ENCODE measurements at regions not wholly inside any gene's neighbourhood (a gene's known extent, or its start where the extent isn't known, plus 50 kb on each side); places are given as distances from the start of the nearest gene placed in this dataset.
"Not testable (repeated sequence)": the region's sequence is repeated elsewhere in the genome, so short reads cannot be mapped to it uniquely, and the experiment has no call there.

DNA sequence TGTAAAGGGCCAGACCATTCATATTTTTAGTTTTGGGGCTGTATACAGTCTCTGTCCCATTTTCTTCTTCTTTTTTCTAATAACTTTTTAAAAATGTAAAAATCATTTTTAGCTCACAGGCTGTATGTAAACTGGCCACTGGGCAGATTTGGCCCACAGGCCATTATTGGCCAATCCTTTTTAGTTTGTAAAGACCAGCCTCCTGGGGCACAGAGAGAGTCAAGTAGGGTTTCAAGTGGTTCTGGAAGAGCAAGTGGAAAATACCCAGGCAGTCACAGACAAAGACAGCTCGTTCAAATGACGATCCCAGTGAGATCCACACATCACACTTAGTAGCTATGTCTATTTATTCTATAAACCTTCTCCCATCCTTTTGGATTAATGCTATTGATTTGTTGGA, 150.2 kb upstream of the ARHGAP20 start:
- ATAC-seq (no peak), DNase-seq (ENCODE audit: low spot score in 2 of 2) (no peak)
- H3K27ac Mint-ChIP-seq, result no peak overlapping the region

DNA sequence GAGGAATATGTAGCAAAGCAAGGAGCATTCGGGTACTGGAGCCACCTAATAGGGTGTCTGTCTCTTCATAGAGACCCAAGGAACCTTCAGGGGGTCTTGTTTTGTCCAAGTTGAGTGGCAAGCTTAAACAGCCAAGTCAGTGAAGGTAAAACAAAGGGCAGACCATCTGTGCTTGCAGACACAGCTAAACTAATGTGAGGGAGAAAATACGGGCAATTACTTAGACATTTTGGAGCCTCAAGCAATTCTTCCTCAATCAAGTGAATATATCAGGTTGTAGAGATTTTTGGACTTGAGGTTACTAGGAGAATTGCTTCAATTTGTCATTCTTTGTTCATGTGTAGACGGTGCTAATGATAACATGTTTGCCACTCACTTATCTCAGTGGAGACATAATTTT, 148.2 kb upstream of the ARHGAP20 start:
- no peak overlapping the region for H3K27ac Mint-ChIP-seq
- no peaks in the 10 kb centered on the region for H3K36me3 Mint-ChIP-seq
- no peaks in the 10 kb centered on the region for H3K9me3 Mint-ChIP-seq
- DNase-seq (ENCODE audit: low spot score in 2 of 2) (no peak), ATAC-seq (no peak)

More for the DNA sequence above, 150.2 kb upstream of the ARHGAP20 start:
- H3K36me3 Mint-ChIP-seq, result no peaks in the 10 kb centered on the region
- H3K9me3 Mint-ChIP-seq, result no peaks in the 10 kb centered on the region

- Mint-ChIP-seq H3K27ac (no peak overlapping the region), H3K9me3 (no peaks in the 10 kb centered on the region), H3K36me3 (no peaks in the 10 kb centered on the region)
- ATAC-seq, result no peak
- no peak for DNase-seq (ENCODE audit: low spot score in 2 of 2)
These were observed 147.8 kb upstream of the ARHGAP20 start for GRCh38 chr11:110859998-110860397.

GRCh38 chr11:110859240-110859840, 147.1 kb upstream of the ARHGAP20 start:
- ATAC-seq (no peak), DNase-seq (ENCODE audit: low spot score in 2 of 2) (no peak)
- H3K27ac Mint-ChIP-seq, result no peak overlapping the region
- H3K36me3 Mint-ChIP-seq, result no peaks in the 10 kb centered on the region
- H3K9me3 Mint-ChIP-seq, result no peaks in the 10 kb centered on the region

DNA sequence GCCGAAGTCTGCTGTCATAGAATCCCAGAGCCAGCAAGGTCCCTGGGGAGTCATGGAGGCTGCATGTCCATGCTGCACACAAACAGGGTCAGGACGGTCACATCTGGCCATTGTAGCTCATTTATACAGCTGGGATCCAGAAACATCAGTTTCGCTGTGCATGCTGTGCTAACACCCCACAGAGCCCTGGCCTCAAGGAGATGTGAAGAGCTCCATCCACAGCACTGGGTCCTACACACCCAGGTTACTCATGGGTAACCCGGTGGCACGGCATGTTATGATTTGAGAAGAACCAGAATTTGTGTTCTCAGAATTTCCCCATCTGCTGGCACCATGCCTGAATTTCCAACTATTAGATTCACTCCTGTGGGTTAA, 146.3 kb upstream of the ARHGAP20 start:
- H3K36me3 Mint-ChIP-seq, result no peaks in the 10 kb centered on the region
- no peaks in the 10 kb centered on the region for H3K9me3 Mint-ChIP-seq
- ATAC-seq, result no peak
- DNase-seq (ENCODE audit: low spot score in 2 of 2), result no peak
- no peak overlapping the region for H3K27ac Mint-ChIP-seq

DNA sequence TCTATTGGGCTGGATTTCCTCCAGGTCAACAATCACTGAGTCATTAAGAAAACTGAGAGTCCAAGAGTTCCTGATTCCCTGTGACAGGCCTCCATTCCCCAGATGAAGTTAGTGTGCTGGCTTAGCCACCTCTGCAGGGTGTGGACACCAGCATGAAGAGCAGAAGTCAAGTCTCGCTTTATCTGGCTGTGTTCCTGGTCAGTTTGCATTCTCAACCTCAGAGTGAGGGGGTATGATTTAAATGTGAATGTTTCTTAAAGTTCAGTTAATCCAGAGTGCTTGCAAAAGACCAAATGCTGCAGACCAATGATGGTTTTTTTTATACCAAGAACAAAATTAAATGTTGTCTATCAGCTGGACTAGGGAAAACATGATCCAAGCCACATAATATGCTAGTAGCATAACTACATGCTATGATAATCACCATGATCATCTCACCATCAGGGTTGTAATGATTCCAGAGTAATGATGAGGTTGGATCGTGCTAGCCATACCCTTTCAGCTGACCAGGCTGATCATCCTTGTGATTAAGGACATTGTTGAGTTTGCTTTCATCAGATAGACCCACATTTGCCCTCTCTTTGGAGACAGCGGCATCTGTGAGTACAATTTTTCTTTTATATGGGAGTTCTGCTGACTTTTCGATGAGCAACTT, 145.8 kb upstream of the ARHGAP20 start:
- H3K27ac Mint-ChIP-seq, result no peak overlapping the region
- H3K36me3 Mint-ChIP-seq, result no peaks in the 10 kb centered on the region
- DNase-seq (ENCODE audit: low spot score in 2 of 2) (no peak), ATAC-seq (no peak)
- no peaks in the 10 kb centered on the region for H3K9me3 Mint-ChIP-seq

- no peaks in the 10 kb centered on the region for H3K36me3 Mint-ChIP-seq
These were observed 145.0 kb upstream of the ARHGAP20 start for GRCh38 chr11:110856996-110857812.

GRCh38 chr11:110856340-110856739, 144.1 kb upstream of the ARHGAP20 start:
- H3K27ac Mint-ChIP-seq, result no peak overlapping the region
- no peak for ATAC-seq
- DNase-seq (ENCODE audit: low spot score in 2 of 2), result no peak
- H3K9me3 Mint-ChIP-seq, result no peaks in the 10 kb centered on the region
- no peaks in the 10 kb centered on the region for H3K36me3 Mint-ChIP-seq

More at GRCh38 chr11:110856996-110857812, 145.0 kb upstream of the ARHGAP20 start:
- DNase-seq (ENCODE audit: low spot score in 2 of 2), result no peak
- no peak for ATAC-seq
- Mint-ChIP-seq H3K27ac (no peak overlapping the region), H3K9me3 (no peaks in the 10 kb centered on the region)

DNA sequence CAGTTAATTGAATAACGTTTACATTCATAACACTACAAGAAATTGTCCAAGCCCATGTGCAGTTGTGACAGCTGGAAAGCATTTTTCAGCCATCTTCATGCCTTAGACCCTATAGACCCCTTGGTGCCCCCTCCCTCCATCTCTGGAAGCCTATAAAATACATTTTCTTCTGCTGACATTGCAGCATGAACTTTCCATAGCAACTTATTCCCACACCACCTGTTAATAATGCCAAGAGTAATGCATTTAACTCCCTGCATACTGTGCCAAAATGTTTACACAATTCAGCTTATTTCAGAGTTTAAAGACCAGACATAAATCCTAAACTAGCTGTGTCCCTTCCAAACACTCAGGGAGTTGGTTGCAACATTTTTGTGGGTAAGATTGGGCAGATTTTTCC, 143.0 kb upstream of the ARHGAP20 start:
- ATAC-seq, result no peak
- no peaks in the 10 kb centered on the region for H3K9me3 Mint-ChIP-seq
- no peak for DNase-seq (ENCODE audit: low spot score in 2 of 2)
- no peaks in the 10 kb centered on the region for H3K36me3 Mint-ChIP-seq
- no peak overlapping the region for H3K27ac Mint-ChIP-seq

DNA sequence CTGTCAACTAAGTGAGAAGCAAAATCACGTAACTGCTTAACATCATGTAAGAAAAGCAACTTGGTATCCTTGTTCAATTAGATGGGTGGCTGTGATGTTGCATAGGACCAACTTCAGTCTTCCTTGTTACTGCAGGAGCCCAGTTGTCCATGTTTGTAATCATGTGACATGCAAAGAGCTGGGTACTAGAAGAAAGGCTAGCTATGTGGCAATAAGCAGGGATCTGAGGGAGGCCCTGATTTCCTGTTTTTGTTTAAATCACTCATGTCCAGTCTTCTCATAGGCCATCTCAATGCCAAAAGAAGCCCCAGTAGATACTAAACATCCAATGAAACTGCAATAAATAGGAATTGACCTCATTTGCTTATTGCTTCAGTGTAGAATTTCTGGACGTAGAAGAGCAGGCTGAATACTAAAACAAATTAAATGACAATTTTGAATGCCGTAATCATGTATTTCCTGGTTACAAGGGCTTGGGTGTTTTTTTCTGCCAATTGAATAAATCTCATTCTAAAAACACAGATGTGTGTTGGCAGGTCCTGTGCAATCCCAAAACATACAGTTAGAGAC, 140.8 kb upstream of the ARHGAP20 start:
- DNase-seq (ENCODE audit: low spot score in 2 of 2) (no peak), ATAC-seq (no peak)
- Mint-ChIP-seq H3K36me3 (peaks cover 0 to 6% of the 10 kb centered on the region in 2 donors), H3K9me3 (no peaks in the 10 kb centered on the region), H3K27ac (no peak overlapping the region)

DNA sequence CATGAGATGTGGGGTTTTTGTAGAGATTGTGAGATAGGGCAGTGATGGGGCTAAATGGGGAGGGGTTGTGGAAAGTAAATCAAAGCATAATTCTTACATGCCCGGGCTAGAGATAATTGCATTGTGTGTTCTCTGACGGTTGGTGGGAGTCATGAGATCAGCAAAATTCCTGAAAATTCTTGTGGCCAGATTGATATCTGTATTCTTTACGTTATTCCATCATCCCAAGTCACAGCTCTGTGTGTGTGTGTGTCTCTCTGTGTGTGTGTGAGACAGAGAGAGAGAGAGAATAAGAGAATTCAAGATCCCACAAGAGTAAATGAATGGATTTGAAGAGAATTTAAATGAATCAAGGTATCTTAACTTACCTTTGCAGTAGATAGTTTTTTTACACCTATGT, 138.6 kb upstream of the ARHGAP20 start:
- no peak for ATAC-seq
- H3K36me3 Mint-ChIP-seq, result peaks cover 0 to 6% of the 10 kb centered on the region in 2 donors
- H3K9me3 Mint-ChIP-seq, result no peaks in the 10 kb centered on the region
- DNase-seq (ENCODE audit: low spot score in 2 of 2), result no peak
- H3K27ac Mint-ChIP-seq, result no peak overlapping the region

DNA sequence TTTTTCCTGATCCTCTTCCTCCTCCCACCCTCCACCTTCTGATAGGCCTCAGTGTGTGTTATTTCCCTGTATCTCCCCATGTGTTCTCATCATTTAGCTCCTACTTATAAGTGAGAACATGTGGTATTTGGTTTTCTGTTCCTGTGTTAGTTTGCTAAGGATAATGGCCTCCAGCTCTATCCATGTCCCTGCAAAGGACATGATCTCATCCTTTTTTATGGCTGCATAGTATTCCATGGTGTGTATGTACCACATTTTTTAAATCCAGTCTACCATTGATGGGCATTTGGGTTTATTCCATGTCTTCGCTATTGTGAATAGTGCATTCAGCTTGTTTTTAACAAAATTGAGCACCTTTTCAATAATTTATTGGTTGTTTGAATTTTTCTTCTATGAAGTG, 130.8 kb upstream of the ARHGAP20 start:
- Mint-ChIP-seq H3K9me3 (peaks cover 9 to 27% of the 10 kb centered on the region in 2 donors), H3K36me3 (peaks cover 4 to 11% of the 10 kb centered on the region in 2 donors)
- DNase-seq (ENCODE audit: low spot score in 2 of 2); ATAC-seq; H3K27ac Mint-ChIP-seq: not testable (repeated sequence)

GRCh38 chr11:110838808-110839207, 126.6 kb upstream of the ARHGAP20 start:
- peaks cover 9 to 38% of the 10 kb centered on the region in 2 donors for H3K9me3 Mint-ChIP-seq
- ATAC-seq, result no peak
- DNase-seq (ENCODE audit: low spot score in 2 of 2), result no peak
- no peak overlapping the region for H3K27ac Mint-ChIP-seq
- peaks cover 4 to 27% of the 10 kb centered on the region in 2 donors for H3K36me3 Mint-ChIP-seq

DNA sequence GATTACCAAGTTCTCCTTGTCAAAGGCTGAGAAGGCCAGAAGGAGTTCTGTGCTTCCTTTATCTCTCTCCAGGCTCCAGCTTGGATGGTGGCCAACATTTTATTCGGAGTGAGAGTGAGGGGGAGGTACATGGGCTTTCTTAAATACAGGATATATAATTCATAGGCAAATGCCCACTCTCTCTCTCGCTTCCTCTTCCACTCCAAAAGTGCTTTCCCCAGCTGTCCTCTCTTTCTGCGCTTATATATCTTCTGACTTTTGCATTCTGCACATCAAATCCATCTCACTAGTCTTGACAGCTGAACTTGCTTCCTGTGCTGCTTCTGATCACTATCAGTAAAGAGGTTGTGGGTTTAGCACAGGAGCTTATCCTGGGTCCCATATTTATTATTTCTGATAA, 125.4 kb upstream of the ARHGAP20 start:
- peaks cover 9 to 38% of the 10 kb centered on the region in 2 donors for H3K9me3 Mint-ChIP-seq
- ATAC-seq (no peak), DNase-seq (ENCODE audit: low spot score in 2 of 2) (no peak)
- H3K27ac Mint-ChIP-seq, result no peak overlapping the region
- peaks cover 4 to 27% of the 10 kb centered on the region in 2 donors for H3K36me3 Mint-ChIP-seq

- H3K27ac Mint-ChIP-seq, result no peak overlapping the region
These were observed 122.9 kb upstream of the ARHGAP20 start for GRCh38 chr11:110835106-110835505.

DNA sequence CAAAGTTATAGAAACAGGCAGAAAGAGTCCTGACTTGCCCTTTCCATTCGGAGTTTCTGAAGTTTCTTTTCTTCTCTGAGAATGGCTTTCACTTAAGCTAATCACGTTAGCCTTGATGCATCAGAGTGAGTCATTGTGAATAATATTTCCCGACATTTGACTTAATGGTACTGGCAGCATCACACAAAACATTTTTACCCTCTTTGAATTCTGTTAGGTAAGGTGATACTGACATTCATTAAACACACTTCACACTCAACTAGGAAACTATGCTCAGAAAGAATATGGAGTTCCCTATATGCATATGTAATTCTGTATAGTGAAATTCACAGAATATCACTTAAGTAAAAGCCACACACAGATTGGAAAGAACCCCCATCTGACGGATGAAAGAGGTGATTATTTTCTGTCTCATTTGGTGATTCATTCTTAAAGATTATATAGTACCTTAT, 120.8 kb upstream of the ARHGAP20 start:
- peaks cover 0 to 19% of the 10 kb centered on the region in 2 donors for H3K9me3 Mint-ChIP-seq
- ATAC-seq, result peak; percentile 88 to 92
- DNase-seq (ENCODE audit: low spot score in 2 of 2), result no peak
- peaks cover 0 to 16% of the 10 kb centered on the region in 2 donors for H3K36me3 Mint-ChIP-seq
- H3K27ac Mint-ChIP-seq, result peak overlapping the region; percentile 19 to 82

More at GRCh38 chr11:110835106-110835505, 122.9 kb upstream of the ARHGAP20 start:
- ATAC-seq (no peak), DNase-seq (ENCODE audit: low spot score in 2 of 2) (no peak)
- Mint-ChIP-seq H3K36me3 (peaks cover 4 to 27% of the 10 kb centered on the region in 2 donors), H3K9me3 (peaks cover 9 to 29% of the 10 kb centered on the region in 2 donors)

DNA sequence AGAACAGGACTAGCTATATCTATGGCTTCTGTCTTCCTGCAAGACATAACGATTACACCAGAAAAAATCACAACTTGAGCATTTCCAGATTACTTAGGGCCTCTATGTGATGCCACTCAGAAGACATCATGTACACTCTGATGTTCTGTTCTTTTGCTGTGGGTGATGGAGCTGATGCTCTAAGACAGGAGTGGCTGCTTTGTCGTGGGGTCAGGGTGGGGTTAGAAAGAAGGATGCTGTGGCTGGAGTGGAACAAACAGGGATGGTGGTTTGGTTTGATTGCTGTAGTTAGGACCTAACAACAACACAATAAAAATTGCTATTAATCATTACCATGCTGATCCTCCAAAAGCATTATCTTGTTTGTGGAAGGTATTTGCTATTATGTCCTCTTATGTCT, 120.3 kb upstream of the ARHGAP20 start:
- Mint-ChIP-seq H3K9me3 (peaks cover 0 to 19% of the 10 kb centered on the region in 2 donors), H3K36me3 (peaks cover 0 to 16% of the 10 kb centered on the region in 2 donors), H3K27ac (peak overlapping the region; percentile 19 to 82)
- ATAC-seq (peak; percentile 10 to 22), DNase-seq (ENCODE audit: low spot score in 2 of 2) (no peak)
